K562 (cell line): ENCODE measurements at regions not wholly inside any gene's neighbourhood (a gene's known extent, or its start where the extent isn't known, plus 50 kb on each side); places are given as distances from the start of the nearest gene placed in this dataset.
"Not testable (repeated sequence)": the region's sequence is repeated elsewhere in the genome, so short reads cannot be mapped to it uniquely, and the experiment has no call there.

Experiments used
- ATAC-seq: fragments of 200-7000 bp; cut with Tn5 transposase; 3 replicates; pipeline ENCODE4 v1.9.1; 2020; ENCODE audit warnings: moderate library complexity
- BruUV-seq: library from RNA; stranded (reverse); fragments of 400-500 nt; replicated peaks from 2 replicates; lab custom pipeline; 2021; lab: Mats Ljungman, UMichigan
- CTCF ChIA-PET: fragments of 300-600 bp; formaldehyde crosslinking; extraction: SDS; loops from one replicate; lab custom pipeline; 2021; ENCODE audit warnings: low intra/inter-chr PET ratio; lab: Yijun Ruan, JAX
- POLR2A ChIA-PET: fragments of 300-600, 350-650 bp; sonication (Branson Sonifier 250); formaldehyde crosslinking; extraction: SDS; loops from one replicate; lab custom pipeline; 2021; ENCODE audit warnings: antibody characterized with exemption, inconsistent platforms; lab: Yijun Ruan, JAX
- DNase-seq, 4 experiments: peaks; one replicate each; pipeline versions ENCODE4 v3.0.0 to v3.0.0-alpha.2; 2011 to 2018; ENCODE audit warnings: low spot score in 3 of 4, mixed read lengths in 3 of 4; ENCODE audit errors: extremely low read depth in 1 of 4
- FAIRE-seq: peaks from 2 replicates; lab custom pipeline; 2011; peaks lifted over from hg19 to GRCh38; lab: Jason Lieb, UNC
- H2AFZ ChIP-seq: 2 replicates; pipeline ENCODE4 v1.6.0; 2011; ENCODE audit warnings: low read depth, low read length, control low read depth, inconsistent platforms
- H3K27ac ChIP-seq: fragments of 200-600 bp; 3 replicates; pipeline ENCODE4 v1.8.0; 2011; ENCODE audit warnings: low read depth, mild to moderate bottlenecking, control low read depth, inconsistent platforms, low read length, moderate library complexity, mixed read lengths; ENCODE audit errors: extremely low read depth
- H3K27me3 ChIP-seq, 2 experiments: fragments of 300-600 bp in 1 of 2; 2 replicates in 1 of 2; 3 replicates in 1 of 2; pipeline versions ENCODE4 v1.6.0 to v1.8.0; 2011; ENCODE audit warnings: inconsistent platforms in 2 of 2, low read length in 2 of 2, mild to moderate bottlenecking in 1 of 2, mixed read lengths in 1 of 2, moderate library complexity in 1 of 2; ENCODE audit not compliant: control insufficient read depth in 2 of 2, insufficient read depth in 2 of 2
- H3K36me3 ChIP-seq: fragments of 300-600 bp; 3 replicates; pipeline ENCODE4 v1.8.0; 2011; ENCODE audit warnings: mild to moderate bottlenecking, low read length, inconsistent platforms; ENCODE audit not compliant: control insufficient read depth, insufficient read depth
- H3K4me1 ChIP-seq, 2 experiments: fragments of 200-600 bp in 1 of 2; replicated peaks in 1 of 2; 2 replicates in 1 of 2; 3 replicates in 1 of 2; pipeline versions ENCODE4 v1.5.1 to v1.8.0; 2011; ENCODE audit warnings: inconsistent platforms in 2 of 2, low read length in 2 of 2, mild to moderate bottlenecking in 1 of 2, mixed read lengths in 1 of 2, moderate library complexity in 1 of 2; ENCODE audit not compliant: control insufficient read depth in 2 of 2, insufficient read depth in 2 of 2
- H3K4me2 ChIP-seq: 2 replicates; pipeline ENCODE4 v1.6.1; 2011; ENCODE audit warnings: low read length, control low read depth, inconsistent platforms, mixed read lengths; ENCODE audit not compliant: insufficient read depth
- H3K4me3 ChIP-seq: fragments of 200-600 bp; sonication (generic), shearing (Covaris generic); 2 replicates; pipeline ENCODE4 v1.5.1; 2016; ENCODE audit warnings: control low read depth, inconsistent platforms
- H3K79me2 ChIP-seq: fragments of 200-600 bp; 3 replicates; pipeline ENCODE4 v1.8.0; 2011; ENCODE audit warnings: low read length, inconsistent platforms; ENCODE audit not compliant: control insufficient read depth, insufficient read depth
- H3K9ac ChIP-seq, 2 experiments: 2 replicates each; pipeline versions ENCODE4 v1.6.0 to v1.6.1; 2011; ENCODE audit warnings: low read depth in 2 of 2, low read length in 2 of 2, control low read depth in 1 of 2, inconsistent platforms in 1 of 2, mild to moderate bottlenecking in 1 of 2, mixed read lengths in 1 of 2; ENCODE audit not compliant: insufficient read depth in 1 of 2
- H3K9me1 ChIP-seq: one replicate; pipeline ENCODE4 v1.6.0; 2011; ENCODE audit warnings: inconsistent platforms, mild to moderate bottlenecking, low read length, moderate library complexity; ENCODE audit not compliant: control insufficient read depth, insufficient read depth
- H3K9me3 ChIP-seq: replicated peaks from 2 replicates; pipeline ENCODE4 v1.5.1; 2011; ENCODE audit warnings: low read depth, low read length, inconsistent platforms; ENCODE audit not compliant: control insufficient read depth, insufficient read depth
- H4K20me1 ChIP-seq: replicated peaks from 2 replicates; pipeline ENCODE4 v1.6.1; 2011; ENCODE audit warnings: low read length, inconsistent platforms, mixed read lengths; ENCODE audit not compliant: control insufficient read depth, insufficient read depth
- CEBPB ChIP-seq: fragments of 450-650 bp; IDR thresholded peaks from 2 replicates; pipeline ENCODE4 v1.6.1; 2016; ENCODE audit warnings: missing genetic modification characterization, missing compliant biosample characterization
- NELFE ChIP-seq: IDR thresholded peaks from 2 replicates; pipeline ENCODE4 v1.6.1; 2011; ENCODE audit warnings: mild to moderate bottlenecking; ENCODE audit not compliant: insufficient read depth, insufficient read length
- NR2C1 ChIP-seq, 2 experiments: fragments of 450-650 bp; IDR thresholded peaks; 2 replicates each; pipeline ENCODE4 v1.6.1; 2017; ENCODE audit warnings: mild to moderate bottlenecking in 2 of 2, antibody characterized with exemption in 1 of 2, inconsistent platforms in 1 of 2, missing compliant biosample characterization in 1 of 2, missing genetic modification characterization in 1 of 2
- PHF20 ChIP-seq: fragments of 450-650 bp; IDR thresholded peaks from 2 replicates; pipeline ENCODE4 v1.6.1; 2018; ENCODE audit not compliant: partially characterized antibody
- PKNOX1 ChIP-seq: fragments of 450-650 bp; IDR thresholded peaks from 2 replicates; pipeline ENCODE4 v1.6.1; 2016
- RAD21 ChIP-seq, 2 experiments: fragments of 250-450 bp in 1 of 2; fragments of 450-650 bp in 1 of 2; sonication (Bioruptor Pico) in 1 of 2; formaldehyde crosslinking in 1 of 2; IDR thresholded peaks in 1 of 2; conservative IDR thresholded peaks in 1 of 2; 2 replicates each; pipeline versions ENCODE4 v1.4.0 to v1.8.0; 2020 to 2022; ENCODE audit warnings: mild to moderate bottlenecking in 2 of 2, moderate library complexity in 1 of 2
- SMAD3 ChIP-seq: fragments of 450-650 bp; formaldehyde crosslinking; conservative IDR thresholded peaks from 2 replicates; pipeline ENCODE4 v1.4.0; 2020; ENCODE audit warnings: mild to moderate bottlenecking
- TARDBP ChIP-seq: fragments of 450-650 bp; IDR thresholded peaks from 2 replicates; pipeline ENCODE4 v1.6.1; 2016
- TCF3 ChIP-seq: sonication (generic); formaldehyde crosslinking; IDR thresholded peaks from 2 replicates; pipeline ENCODE4 v1.4.0; 2020; ENCODE audit warnings: mild to moderate bottlenecking, missing genetic modification reagents
- TRIM25 ChIP-seq: fragments of 450-650 bp; IDR thresholded peaks from 2 replicates; pipeline ENCODE4 v1.7.0; 2016; ENCODE audit warnings: borderline replicate concordance
- ZKSCAN1 ChIP-seq: fragments of 150-350 bp; IDR thresholded peaks from 2 replicates; pipeline ENCODE4 v1.6.1; 2016; ENCODE audit warnings: low read depth, low read length
- WGBS: fragments of 100-300 bp; shearing (Covaris generic); methylation state at CpG from one replicate; pipeline ENCODE4 v1.1.6; 2016; ENCODE audit warnings: low coverage, mixed read lengths; ENCODE audit not compliant: insufficient coverage; ENCODE audit errors: missing lambda C conversion rate; 5-methylcytosine and 5-hydroxymethylcytosine counted together
- in situ Hi-C: fragments of 300-500 bp; cut with MboI; formaldehyde crosslinking; loops from 4 replicates; pipeline ENCODE4 v1.15.0; 2018; ENCODE audit warnings: inconsistent platforms, mixed read lengths
- intact Hi-C: fragments of 100-400 bp; cut with micrococcal nuclease; formaldehyde crosslinking; loops from 2 replicates; pipeline ENCODE4 v1.14.2; 2022

GRCh38 chr22:47406180-47406834 lies 643.9 kb downstream of the TBC1D22A start (continued):
- TF ChIP-seq NR2C1 (IDR thresholded peaks at IDR 0.05): no peak
- no peak for TF ChIP-seq NR2C1 (tag; IDR thresholded peaks at IDR 0.05)
- no peak for TF ChIP-seq NELFE

- peaks cover 4 to 46% of the 10 kb centered on the region in 2 experiments; a peak in 4 of 5 replicates for H3K27me3 ChIP-seq
- H3K4me1 ChIP-seq, H3K36me3 ChIP-seq, FAIRE-seq, BruUV-seq, H3K9me3 ChIP-seq, H3K79me2 ChIP-seq, H2AFZ ChIP-seq, H3K4me2 ChIP-seq, H3K4me3 ChIP-seq, H3K27ac ChIP-seq, H4K20me1 ChIP-seq, ATAC-seq, DNase-seq, H3K9me1 ChIP-seq, in situ Hi-C loops, CTCF ChIA-PET, intact Hi-C loops, POLR2A ChIA-PET, H3K9ac ChIP-seq: not testable (repeated sequence)
- WGBS: 5% methylated on average over 9 of the region's 15 CpGs
Observed at GRCh38 chr22:47405222-47405621, 642.8 kb downstream of the TBC1D22A start.

- Histone ChIP-seq H3K9me1 (no peaks in the 10 kb centered on the region), H3K4me3 (no peak overlapping the region), H3K36me3 (no peaks in the 10 kb centered on the region), H3K79me2 (no peaks in the 10 kb centered on the region), H3K9me3 (no peaks in the 10 kb centered on the region), H3K27ac (no peak overlapping the region), H4K20me1 (no peaks in the 10 kb centered on the region), H3K4me2 (no peak overlapping the region), H3K9ac (no peak overlapping the region), H3K27me3 (peaks cover 4 to 59% of the 10 kb centered on the region in 2 experiments; a peak in 4 of 5 replicates), H3K4me1 (no peaks in the 10 kb centered on the region), H2AFZ (no peak overlapping the region)
- FAIRE-seq (no peak), DNase-seq (no peak), ATAC-seq (no peak)
- WGBS: 0% methylated on average over 11 of the region's 14 CpGs
- in situ Hi-C loops: no loop called here
- ChIA-PET CTCF (no interaction called here), POLR2A (no interaction called here)
- intact Hi-C loops: no loop called here
- no TSS peak for BruUV-seq
- TF ChIP-seq TCF3: no peak
- no peak for TF ChIP-seq CEBPB
- TF ChIP-seq TRIM25: no peak
- no peak for TF ChIP-seq SMAD3 (CRISPR knock-in tag)
- TF ChIP-seq TARDBP: no peak
- TF ChIP-seq ZKSCAN1: no peak
- TF ChIP-seq PHF20: no peak
- no peak for TF ChIP-seq PKNOX1
- no peak for TF ChIP-seq RAD21 (CRISPR knock-in tag; conservative IDR thresholded peaks at IDR 0.05 in 1 of 2, IDR thresholded peaks at IDR 0.05 in 1 of 2)
Observed at GRCh38 chr22:47402876-47403525, 640.6 kb downstream of the TBC1D22A start.
